GM06990 (cell line): ENCODE measurements at regions not wholly inside any gene's neighbourhood (a gene's known extent, or its start where the extent isn't known, plus 50 kb on each side); places are given as distances from the start of the nearest gene placed in this dataset.
"Not testable (repeated sequence)": the region's sequence is repeated elsewhere in the genome, so short reads cannot be mapped to it uniquely, and the experiment has no call there.

Experiments
- DNase-seq: peaks from one replicate; pipeline ENCODE4 v3.0.0-alpha.2; 2011; ENCODE audit not compliant: insufficient read length; ENCODE audit errors: extremely low read depth
- H3K27me3 ChIP-seq: replicated peaks from 2 replicates; pipeline ENCODE4 v1.6.0; 2011; ENCODE audit warnings: low read length; ENCODE audit not compliant: control insufficient read depth, insufficient read depth
- H3K36me3 ChIP-seq: 2 replicates; pipeline ENCODE4 v1.5.1; 2011; ENCODE audit warnings: low read length; ENCODE audit not compliant: control insufficient read depth, insufficient read depth
- H3K4me3 ChIP-seq: replicated peaks from 2 replicates; pipeline ENCODE4 v1.5.1; 2011; ENCODE audit warnings: low read depth, mild to moderate bottlenecking, control low read depth, low read length
- TF ChIP-seq, protein P1 (sequence below): IDR thresholded peaks from 2 replicates; pipeline ENCODE4 v1.5.1; 2011; ENCODE audit warnings: low read length, control low read depth, mild to moderate bottlenecking, inconsistent platforms; ENCODE audit not compliant: insufficient read depth, poor library complexity, severe bottlenecking

DNA sequence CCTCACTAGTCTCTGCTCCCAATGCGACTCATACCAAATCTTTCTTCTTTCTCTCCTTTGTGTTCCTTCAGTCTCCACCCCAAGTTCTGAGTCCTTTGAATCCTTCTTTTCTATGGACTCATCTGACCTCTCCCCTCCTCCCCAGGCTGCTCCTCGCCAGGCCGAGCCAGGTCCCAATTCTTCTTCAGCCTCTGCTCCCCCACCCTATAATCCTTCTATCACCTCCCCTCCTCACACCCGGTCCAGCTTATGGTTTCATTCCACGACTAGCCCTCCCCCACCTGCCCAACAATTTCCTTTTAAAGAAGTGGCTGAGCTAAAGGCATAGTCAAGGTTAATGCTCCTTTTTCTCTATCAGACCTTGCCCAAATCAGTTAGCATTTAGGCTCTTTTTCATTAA is 518.5 kb downstream of the MATN1 start:
- not testable (repeated sequence) for H3K27me3 ChIP-seq, H3K4me3 ChIP-seq, DNase-seq, H3K36me3 ChIP-seq

GRCh38 chr1:30201015-30201414 is 522.4 kb downstream of the MATN1 start:
- H3K27me3 ChIP-seq, result no peaks in the 10 kb centered on the region; the same call in 1 of the 2 replicates
- no peaks in the 10 kb centered on the region for H3K36me3 ChIP-seq
- TF ChIP-seq, protein P1, sequence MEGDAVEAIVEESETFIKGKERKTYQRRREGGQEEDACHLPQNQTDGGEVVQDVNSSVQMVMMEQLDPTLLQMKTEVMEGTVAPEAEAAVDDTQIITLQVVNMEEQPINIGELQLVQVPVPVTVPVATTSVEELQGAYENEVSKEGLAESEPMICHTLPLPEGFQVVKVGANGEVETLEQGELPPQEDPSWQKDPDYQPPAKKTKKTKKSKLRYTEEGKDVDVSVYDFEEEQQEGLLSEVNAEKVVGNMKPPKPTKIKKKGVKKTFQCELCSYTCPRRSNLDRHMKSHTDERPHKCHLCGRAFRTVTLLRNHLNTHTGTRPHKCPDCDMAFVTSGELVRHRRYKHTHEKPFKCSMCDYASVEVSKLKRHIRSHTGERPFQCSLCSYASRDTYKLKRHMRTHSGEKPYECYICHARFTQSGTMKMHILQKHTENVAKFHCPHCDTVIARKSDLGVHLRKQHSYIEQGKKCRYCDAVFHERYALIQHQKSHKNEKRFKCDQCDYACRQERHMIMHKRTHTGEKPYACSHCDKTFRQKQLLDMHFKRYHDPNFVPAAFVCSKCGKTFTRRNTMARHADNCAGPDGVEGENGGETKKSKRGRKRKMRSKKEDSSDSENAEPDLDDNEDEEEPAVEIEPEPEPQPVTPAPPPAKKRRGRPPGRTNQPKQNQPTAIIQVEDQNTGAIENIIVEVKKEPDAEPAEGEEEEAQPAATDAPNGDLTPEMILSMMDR, result no peak
- no peak for DNase-seq
- no peak overlapping the region for H3K4me3 ChIP-seq

DNA sequence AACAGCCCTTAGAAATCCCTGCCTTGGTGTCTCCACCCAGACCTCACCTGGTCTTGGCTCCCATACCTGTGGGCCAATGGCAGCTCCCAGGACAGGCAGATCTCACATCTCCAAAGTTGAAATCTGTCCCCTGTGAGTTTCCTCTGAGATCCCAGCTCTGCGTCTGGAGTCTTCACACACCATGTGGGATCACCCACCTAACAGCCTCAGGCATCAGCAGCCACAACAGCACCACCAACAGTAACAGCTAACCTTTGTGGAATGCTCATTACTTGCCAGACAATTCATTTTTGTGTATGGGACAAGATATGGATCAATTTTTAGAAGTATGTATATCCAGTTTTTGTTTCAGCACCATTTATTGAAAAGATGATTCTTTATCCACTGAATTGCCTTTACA is 523.2 kb downstream of the MATN1 start:
- Histone ChIP-seq H3K27me3 (no peaks in the 10 kb centered on the region; the same call in 1 of the 2 replicates), H3K4me3 (no peak overlapping the region), H3K36me3 (no peaks in the 10 kb centered on the region)
- no peak for DNase-seq
- TF ChIP-seq, protein P1, result no peak

- DNase-seq, result no peak
- TF ChIP-seq, protein P1, result no peak
- Histone ChIP-seq H3K36me3 (no peaks in the 10 kb centered on the region), H3K4me3 (no peak overlapping the region), H3K27me3 (no peaks in the 10 kb centered on the region; the same call in 1 of the 2 replicates)
These were observed 523.8 kb downstream of the MATN1 start for GRCh38 chr1:30199563-30199962.

DNA sequence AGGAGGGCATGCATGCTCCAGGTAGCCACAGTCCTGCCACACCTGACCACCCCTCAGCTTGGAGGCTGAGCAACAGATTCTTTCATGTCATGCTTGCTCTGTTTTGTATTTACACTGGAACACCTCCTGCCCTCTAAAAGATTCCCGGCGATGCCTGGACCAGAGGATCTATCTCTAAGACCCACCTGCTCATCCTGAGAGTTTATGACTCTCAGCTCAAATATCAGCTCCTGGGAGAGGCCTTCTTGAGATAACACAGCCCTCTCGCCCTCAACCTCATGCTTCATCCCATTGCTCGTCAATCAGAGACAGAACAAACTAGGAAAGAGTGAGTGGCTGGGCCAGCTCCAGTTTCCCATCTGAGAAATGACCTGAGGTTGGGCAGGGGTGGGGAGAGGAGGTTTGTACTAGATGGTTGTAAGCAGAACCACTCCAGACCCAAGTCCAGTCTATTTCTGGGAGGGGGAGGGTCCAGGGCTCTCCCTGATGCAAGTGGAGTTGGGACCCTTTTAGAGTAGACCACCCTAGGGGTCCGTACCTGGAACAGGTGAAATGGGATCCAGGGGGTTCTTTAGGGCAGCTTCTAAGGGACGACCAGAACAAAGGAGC is 524.5 kb downstream of the MATN1 start:
- DNase-seq, result no peak
- H3K36me3 ChIP-seq, result no peaks in the 10 kb centered on the region
- H3K27me3 ChIP-seq, result no peaks in the 10 kb centered on the region; the same call in 1 of the 2 replicates
- no peak overlapping the region for H3K4me3 ChIP-seq
- TF ChIP-seq, protein P1, result no peak

DNA sequence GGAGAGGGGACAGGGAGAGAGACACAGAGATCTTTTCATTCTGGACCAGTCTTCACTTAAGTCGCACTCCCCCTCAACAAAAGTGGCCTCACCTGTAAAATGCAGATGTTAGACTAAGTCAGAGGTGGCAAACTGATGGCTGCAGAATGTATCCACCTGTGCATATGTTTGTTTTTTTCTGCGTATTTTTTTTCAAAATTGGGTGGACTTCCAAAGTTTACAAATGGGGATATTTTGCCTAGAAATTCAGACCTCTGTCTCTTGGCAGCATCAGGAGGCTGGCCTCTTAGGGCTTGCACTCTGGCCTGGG is 525.0 kb downstream of the MATN1 start:
- TF ChIP-seq, protein P1, result no peak
- DNase-seq, result no peak
- H3K36me3 ChIP-seq, result no peaks in the 10 kb centered on the region

More for the DNA sequence above, 525.0 kb downstream of the MATN1 start:
- Histone ChIP-seq H3K27me3 (no peaks in the 10 kb centered on the region; the same call in 1 of the 2 replicates), H3K4me3 (no peak overlapping the region)
